ENCODE measurements at regions not wholly inside any gene's neighbourhood (a gene's known extent, or its start where the extent isn't known, plus 50 kb on each side); places are given as distances from the start of the nearest gene placed in this dataset.

DNA sequence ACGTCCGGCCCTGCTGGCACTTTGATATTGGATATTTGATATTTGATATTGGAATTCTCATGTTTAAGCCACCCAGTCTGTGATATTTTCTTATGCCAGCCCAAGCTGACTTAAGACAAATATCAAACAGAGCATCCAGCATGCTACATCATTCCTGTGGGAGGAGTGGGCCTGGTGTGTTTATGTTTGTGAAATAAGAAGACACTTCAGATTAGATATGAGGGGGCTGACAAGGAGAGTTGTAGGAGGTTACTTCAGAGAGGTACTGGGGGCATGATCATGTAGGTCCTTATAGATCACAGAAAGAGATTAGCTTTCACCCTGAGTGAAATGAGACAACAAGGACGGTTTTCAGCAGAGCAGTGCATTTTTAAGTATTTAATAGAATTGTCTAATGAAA is 382.9 kb downstream of the SEMA3D start:
- TF ChIP-seq BHLHE40 (IDR thresholded peaks at IDR 0.05; ENCODE audit: borderline replicate concordance), result no peak
- no peak for TF ChIP-seq TARDBP (IDR thresholded peaks at IDR 0.05)
- no peak for TF ChIP-seq HDGF (IDR thresholded peaks at IDR 0.05; ENCODE audit: borderline replicate concordance)
- TF ChIP-seq L3MBTL2 (conservative IDR thresholded peaks at IDR 0.05), result no peak
- TF ChIP-seq SUZ12 (IDR thresholded peaks at IDR 0.05), result no peak
- TF ChIP-seq FOXM1 (IDR thresholded peaks at IDR 0.05; ENCODE audit: borderline replicate concordance), result no peak
- TF ChIP-seq ARNT (IDR thresholded peaks at IDR 0.05), result no peak
- TF ChIP-seq NFRKB (IDR thresholded peaks at IDR 0.05), result no peak
- no peak for TF ChIP-seq ELF4 (IDR thresholded peaks at IDR 0.05)
- no peak for TF ChIP-seq SP1 (IDR thresholded peaks at IDR 0.05)
- no peak for TF ChIP-seq FOXA1 (IDR thresholded peaks at IDR 0.05)

Data from HEK293T (cell line).